ENCODE measurements at regions not wholly inside any gene's neighbourhood (a gene's known extent, or its start where the extent isn't known, plus 50 kb on each side); places are given as distances from the start of the nearest gene placed in this dataset.

DNA sequence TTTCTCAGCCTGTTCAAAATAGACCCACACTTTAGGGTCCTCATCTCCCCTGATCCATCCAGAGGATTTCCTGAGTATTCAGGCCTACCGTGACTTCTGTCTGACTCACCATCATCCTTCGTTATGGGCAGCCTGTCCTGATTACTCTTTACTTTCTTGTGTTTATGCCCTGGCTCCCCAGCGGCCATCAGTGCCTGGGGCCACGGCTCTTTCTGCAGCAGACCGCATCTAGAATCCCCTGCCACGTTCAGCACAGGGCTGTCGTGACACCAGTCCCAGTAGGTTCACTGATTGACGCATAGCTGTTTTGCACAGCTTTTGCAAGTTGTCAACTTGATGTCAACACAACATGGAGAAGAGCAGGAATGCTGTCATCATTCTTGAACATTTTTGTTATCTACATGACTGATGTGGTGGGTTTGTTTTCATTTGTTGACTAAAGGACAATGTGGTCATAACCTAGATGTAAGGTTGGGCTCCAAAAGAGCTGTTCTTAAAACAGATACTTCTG is 225.6 kb downstream of the HAUS1 start:
- Histone ChIP-seq H3K36me3 (replicated peaks; ENCODE audit: insufficient read depth, low read depth) (no peaks in the 10 kb centered on the region), H3K27ac (no peak overlapping the region), H3K9me3 (ENCODE audit: low read depth) (no peaks in the 10 kb centered on the region), H2AFZ (no peak overlapping the region), H3K27me3 (peaks cover 41% of the 10 kb centered on the region), H3K4me3 (no peak overlapping the region), H3K79me2 (no peaks in the 10 kb centered on the region), H3K4me1 (ENCODE audit: insufficient read depth) (peaks cover under 1% of the 10 kb centered on the region), H4K20me1 (ENCODE audit: insufficient read depth, poor library complexity, severe bottlenecking) (no peaks in the 10 kb centered on the region), H3K9me2 (replicated peaks; ENCODE audit: insufficient read depth) (no peaks in the 10 kb centered on the region), H3K4me2 (no peak overlapping the region)
- TF ChIP-seq CTCF (IDR thresholded peaks at IDR 0.05; ENCODE audit: poor library complexity) (no peak), EZH2phosphoT487 (IDR thresholded peaks at IDR 0.05; ENCODE audit: low read depth, severe bottlenecking, unreplicated experiment) (no peak), EZH2 (IDR thresholded peaks at IDR 0.05; ENCODE audit: borderline replicate concordance) (no peak)
- DNase-seq (ENCODE audit: low spot score), result no peak
- 67% methylated on average over 8 of the region's 8 CpGs for WGBS (ENCODE audit: low lambda C conversion rate, missing lambda C conversion rate)

- no peak for TF ChIP-seq CTCF (IDR thresholded peaks at IDR 0.05; ENCODE audit: poor library complexity)
- Histone ChIP-seq H3K9me3 (ENCODE audit: low read depth) (no peaks in the 10 kb centered on the region), H3K4me3 (no peak overlapping the region), H4K20me1 (ENCODE audit: insufficient read depth, poor library complexity, severe bottlenecking) (no peaks in the 10 kb centered on the region), H3K9me2 (replicated peaks; ENCODE audit: insufficient read depth) (no peaks in the 10 kb centered on the region), H3K36me3 (replicated peaks; ENCODE audit: insufficient read depth, low read depth) (no peaks in the 10 kb centered on the region), H3K79me2 (no peaks in the 10 kb centered on the region), H3K27ac (no peak overlapping the region), H3K27me3 (peaks cover 53% of the 10 kb centered on the region), H3K4me2 (no peak overlapping the region), H3K4me1 (ENCODE audit: insufficient read depth) (peaks cover 13% of the 10 kb centered on the region), H2AFZ (no peak overlapping the region)
- DNase-seq (ENCODE audit: low spot score), result no peak
- WGBS (ENCODE audit: low lambda C conversion rate, missing lambda C conversion rate), result 92% methylated on average over 1 of the region's 1 CpG
Measured at GRCh38 chr18:46331316-46331715, 227.1 kb downstream of the HAUS1 start.

DNA sequence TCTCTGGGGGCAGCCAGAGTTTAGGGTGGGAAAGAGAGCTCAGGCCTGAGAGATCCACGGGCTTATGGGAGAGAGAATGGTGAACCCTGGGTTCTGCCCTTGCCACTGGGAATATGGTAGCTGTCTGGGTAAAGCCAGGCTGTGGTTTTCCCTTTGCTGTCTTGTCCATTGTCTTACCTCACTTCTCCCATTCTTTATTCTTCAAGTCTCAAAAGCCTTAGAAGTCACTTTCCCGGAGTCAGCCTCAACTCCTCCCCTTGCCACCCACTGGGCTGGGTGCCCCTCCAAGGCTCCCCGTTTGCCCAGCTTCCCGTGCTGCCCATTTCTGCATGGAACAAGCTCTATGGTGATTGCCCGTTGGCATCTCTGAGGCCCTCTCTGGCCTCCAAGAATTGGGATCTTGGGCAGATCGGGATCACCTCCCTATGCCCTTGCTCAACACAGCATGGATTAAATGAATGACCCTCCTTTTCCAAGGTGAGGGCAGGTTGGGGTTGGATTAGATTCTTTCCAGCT is 228.2 kb downstream of the HAUS1 start:
- TF ChIP-seq EZH2 (IDR thresholded peaks at IDR 0.05; ENCODE audit: borderline replicate concordance), result no peak
- TF ChIP-seq CTCF (IDR thresholded peaks at IDR 0.05; ENCODE audit: poor library complexity), result no peak
- TF ChIP-seq EZH2phosphoT487 (IDR thresholded peaks at IDR 0.05; ENCODE audit: low read depth, severe bottlenecking, unreplicated experiment), result no peak
- H3K9me3 ChIP-seq (ENCODE audit: low read depth), result no peaks in the 10 kb centered on the region
- no peak overlapping the region for H2AFZ ChIP-seq
- DNase-seq (ENCODE audit: low spot score), result no peak
- no peaks in the 10 kb centered on the region for H3K9me2 ChIP-seq (replicated peaks; ENCODE audit: insufficient read depth)
- H3K27me3 ChIP-seq, result peaks cover 53% of the 10 kb centered on the region
- no peaks in the 10 kb centered on the region for H3K79me2 ChIP-seq
- 84% methylated on average over 6 of the region's 6 CpGs for WGBS (ENCODE audit: low lambda C conversion rate, missing lambda C conversion rate)
- no peak overlapping the region for H3K27ac ChIP-seq
- no peaks in the 10 kb centered on the region for H3K36me3 ChIP-seq (replicated peaks; ENCODE audit: insufficient read depth, low read depth)
- H3K4me3 ChIP-seq, result no peak overlapping the region
- peaks cover 22% of the 10 kb centered on the region for H3K4me1 ChIP-seq (ENCODE audit: insufficient read depth)
- no peak overlapping the region for H3K4me2 ChIP-seq
- no peaks in the 10 kb centered on the region for H4K20me1 ChIP-seq (ENCODE audit: insufficient read depth, poor library complexity, severe bottlenecking)

DNA sequence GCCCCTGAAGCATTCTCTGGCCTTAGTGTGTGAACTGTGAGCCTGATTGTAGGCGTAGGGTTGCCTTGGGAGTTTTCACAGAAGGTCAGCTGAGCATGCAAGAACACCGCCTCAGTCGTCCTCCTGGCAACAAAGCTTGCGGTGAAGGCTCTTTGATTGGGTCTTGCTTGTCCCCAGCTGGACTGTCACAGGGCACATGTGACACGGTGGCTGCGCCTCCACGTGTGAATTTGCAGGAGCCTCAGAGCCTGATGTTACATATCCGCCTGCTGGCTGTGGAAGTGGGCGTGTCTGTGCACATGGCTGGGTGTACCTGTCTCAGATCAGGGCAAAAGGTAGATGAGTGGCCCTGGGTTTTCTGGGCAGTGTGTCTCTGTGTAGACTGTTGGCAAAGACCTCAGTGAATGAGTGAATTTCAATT is 228.7 kb downstream of the HAUS1 start:
- TF ChIP-seq EZH2phosphoT487 (IDR thresholded peaks at IDR 0.05; ENCODE audit: low read depth, severe bottlenecking, unreplicated experiment), result no peak
- TF ChIP-seq CTCF (IDR thresholded peaks at IDR 0.05; ENCODE audit: poor library complexity), result no peak
- no peak for TF ChIP-seq EZH2 (IDR thresholded peaks at IDR 0.05; ENCODE audit: borderline replicate concordance)
- peaks cover 57% of the 10 kb centered on the region for H3K27me3 ChIP-seq
- H3K4me1 ChIP-seq (ENCODE audit: insufficient read depth), result peaks cover 22% of the 10 kb centered on the region
- H4K20me1 ChIP-seq (ENCODE audit: insufficient read depth, poor library complexity, severe bottlenecking), result no peaks in the 10 kb centered on the region
- 52% methylated on average over 9 of the region's 9 CpGs for WGBS (ENCODE audit: low lambda C conversion rate, missing lambda C conversion rate)
- no peaks in the 10 kb centered on the region for H3K9me2 ChIP-seq (replicated peaks; ENCODE audit: insufficient read depth)
- H3K9me3 ChIP-seq (ENCODE audit: low read depth), result no peaks in the 10 kb centered on the region
- no peak overlapping the region for H3K27ac ChIP-seq
- no peak overlapping the region for H3K4me3 ChIP-seq
- DNase-seq (ENCODE audit: low spot score), result no peak
- H3K4me2 ChIP-seq, result peak overlapping the region; percentile 96
- H3K36me3 ChIP-seq (replicated peaks; ENCODE audit: insufficient read depth, low read depth), result no peaks in the 10 kb centered on the region
- no peaks in the 10 kb centered on the region for H3K79me2 ChIP-seq
- no peak overlapping the region for H2AFZ ChIP-seq

Data from hepatocyte (in vitro differentiated cells).